DOHH2 (cell line): ENCODE measurements at regions not wholly inside any gene's neighbourhood (a gene's known extent, or its start where the extent isn't known, plus 50 kb on each side); places are given as distances from the start of the nearest gene placed in this dataset.

Experiments used
- H3F3A ChIP-seq: fragments of 200-600 bp; sonication (generic), shearing (Covaris generic); 2 replicates; pipeline ENCODE4 v1.6.0; 2016; ENCODE audit warnings: antibody characterized with exemption, mild to moderate bottlenecking; ENCODE audit not compliant: control insufficient read depth, insufficient read depth
- H3K27ac ChIP-seq: fragments of 200-600 bp; sonication (generic); 2 replicates; pipeline ENCODE4 v1.5.1; 2014; ENCODE audit warnings: low read depth, mild to moderate bottlenecking, low read length, moderate library complexity
- H3K27me3 ChIP-seq: fragments of 200-600 bp; sonication (generic); 2 replicates; pipeline ENCODE4 v1.6.1; 2014; ENCODE audit warnings: mild to moderate bottlenecking, low read length, mixed read lengths; ENCODE audit not compliant: control insufficient read depth
- H3K36me3 ChIP-seq: fragments of 200-600 bp; sonication (generic); 2 replicates; pipeline ENCODE4 v1.6.1; 2014; ENCODE audit warnings: mild to moderate bottlenecking, low read length, moderate library complexity, mixed read lengths; ENCODE audit not compliant: control insufficient read depth
- H3K4me1 ChIP-seq: fragments of 200-600 bp; sonication (generic); 2 replicates; pipeline ENCODE4 v1.6.1; 2014; ENCODE audit warnings: mild to moderate bottlenecking, low read length, mixed read lengths; ENCODE audit not compliant: control insufficient read depth
- H3K4me2 ChIP-seq: fragments of 200-600 bp; sonication (generic); 2 replicates; pipeline ENCODE4 v1.6.0; 2014; ENCODE audit warnings: mild to moderate bottlenecking, low read length, moderate library complexity
- H3K4me3 ChIP-seq: fragments of 200-600 bp; sonication (generic); 2 replicates; pipeline ENCODE4 v1.5.1; 2014; ENCODE audit warnings: mild to moderate bottlenecking, low read length, mixed read lengths
- H3K79me2 ChIP-seq: fragments of 200-600 bp; sonication (generic); 2 replicates; pipeline ENCODE4 v1.6.1; 2014; ENCODE audit warnings: mild to moderate bottlenecking, low read length, mixed read lengths; ENCODE audit not compliant: control insufficient read depth
- H3K9me2 ChIP-seq: fragments of 200-600 bp; sonication (generic); replicated peaks from 2 replicates; pipeline ENCODE4 v1.6.1; 2014; ENCODE audit warnings: mild to moderate bottlenecking, low read length, mixed read lengths; ENCODE audit not compliant: control insufficient read depth
- H3K9me3 ChIP-seq: fragments of 200-600 bp; sonication (generic); 2 replicates; pipeline ENCODE4 v1.6.1; 2014; ENCODE audit warnings: antibody characterized with exemption, low read length, mixed read lengths; ENCODE audit not compliant: control insufficient read depth, insufficient read depth
- H4K20me1 ChIP-seq: fragments of 200-600 bp; sonication (generic); 2 replicates; pipeline ENCODE4 v1.6.0; 2014; ENCODE audit warnings: low read depth, mild to moderate bottlenecking, antibody characterized with exemption, low read length, moderate library complexity; ENCODE audit not compliant: control insufficient read depth, insufficient read depth
- EZH2phosphoT487 ChIP-seq: fragments of 200-600 bp; sonication (generic); IDR thresholded peaks from 2 replicates; pipeline ENCODE4 v1.6.1; 2017; ENCODE audit warnings: borderline replicate concordance, mild to moderate bottlenecking, antibody characterized with exemption, low read length, moderate library complexity, mixed read lengths
- TF ChIP-seq, protein P1 (sequence below): fragments of 200-600 bp; sonication (generic); IDR thresholded peaks from one replicate; pipeline ENCODE4 v1.5.1; 2014; ENCODE audit warnings: antibody characterized with exemption, mild to moderate bottlenecking, low read depth, low read length; ENCODE audit not compliant: poor library complexity, severe bottlenecking

DNA sequence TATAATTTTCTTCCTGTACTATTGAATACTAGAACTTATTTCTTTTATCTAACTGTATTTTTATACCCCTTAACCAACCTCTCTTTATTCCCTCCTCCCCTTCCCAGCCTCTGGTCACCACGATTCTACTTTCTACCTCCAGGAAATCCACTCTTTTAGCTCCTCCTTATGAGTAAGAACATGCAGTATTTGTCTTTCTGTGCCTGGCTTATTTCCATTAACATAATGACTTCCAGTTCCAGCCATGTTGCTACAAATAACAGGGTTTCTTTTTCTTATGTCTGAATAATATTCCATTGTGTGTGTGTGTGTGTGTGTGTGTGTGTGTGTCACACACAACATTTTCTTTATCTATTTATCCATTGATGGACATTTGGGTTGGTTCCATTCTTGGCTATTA lies 152.3 kb upstream of the OLIG3 start:
- no peaks in the 10 kb centered on the region for H3K9me2 ChIP-seq
- no peaks in the 10 kb centered on the region; the same call in 1 of the 2 replicates for H3K9me3 ChIP-seq
- H3F3A ChIP-seq = no peaks in the 10 kb centered on the region
- no peak overlapping the region for H3K4me2 ChIP-seq
- TF ChIP-seq EZH2phosphoT487 = no peak
- TF ChIP-seq, protein P1, sequence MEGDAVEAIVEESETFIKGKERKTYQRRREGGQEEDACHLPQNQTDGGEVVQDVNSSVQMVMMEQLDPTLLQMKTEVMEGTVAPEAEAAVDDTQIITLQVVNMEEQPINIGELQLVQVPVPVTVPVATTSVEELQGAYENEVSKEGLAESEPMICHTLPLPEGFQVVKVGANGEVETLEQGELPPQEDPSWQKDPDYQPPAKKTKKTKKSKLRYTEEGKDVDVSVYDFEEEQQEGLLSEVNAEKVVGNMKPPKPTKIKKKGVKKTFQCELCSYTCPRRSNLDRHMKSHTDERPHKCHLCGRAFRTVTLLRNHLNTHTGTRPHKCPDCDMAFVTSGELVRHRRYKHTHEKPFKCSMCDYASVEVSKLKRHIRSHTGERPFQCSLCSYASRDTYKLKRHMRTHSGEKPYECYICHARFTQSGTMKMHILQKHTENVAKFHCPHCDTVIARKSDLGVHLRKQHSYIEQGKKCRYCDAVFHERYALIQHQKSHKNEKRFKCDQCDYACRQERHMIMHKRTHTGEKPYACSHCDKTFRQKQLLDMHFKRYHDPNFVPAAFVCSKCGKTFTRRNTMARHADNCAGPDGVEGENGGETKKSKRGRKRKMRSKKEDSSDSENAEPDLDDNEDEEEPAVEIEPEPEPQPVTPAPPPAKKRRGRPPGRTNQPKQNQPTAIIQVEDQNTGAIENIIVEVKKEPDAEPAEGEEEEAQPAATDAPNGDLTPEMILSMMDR = no peak
- H3K36me3 ChIP-seq = no peaks in the 10 kb centered on the region
- H4K20me1 ChIP-seq = no peaks in the 10 kb centered on the region
- no peak overlapping the region for H3K4me3 ChIP-seq
- no peaks in the 10 kb centered on the region for H3K79me2 ChIP-seq
- H3K27ac ChIP-seq = no peak overlapping the region
- H3K4me1 ChIP-seq = no peaks in the 10 kb centered on the region
- no peaks in the 10 kb centered on the region for H3K27me3 ChIP-seq

DNA sequence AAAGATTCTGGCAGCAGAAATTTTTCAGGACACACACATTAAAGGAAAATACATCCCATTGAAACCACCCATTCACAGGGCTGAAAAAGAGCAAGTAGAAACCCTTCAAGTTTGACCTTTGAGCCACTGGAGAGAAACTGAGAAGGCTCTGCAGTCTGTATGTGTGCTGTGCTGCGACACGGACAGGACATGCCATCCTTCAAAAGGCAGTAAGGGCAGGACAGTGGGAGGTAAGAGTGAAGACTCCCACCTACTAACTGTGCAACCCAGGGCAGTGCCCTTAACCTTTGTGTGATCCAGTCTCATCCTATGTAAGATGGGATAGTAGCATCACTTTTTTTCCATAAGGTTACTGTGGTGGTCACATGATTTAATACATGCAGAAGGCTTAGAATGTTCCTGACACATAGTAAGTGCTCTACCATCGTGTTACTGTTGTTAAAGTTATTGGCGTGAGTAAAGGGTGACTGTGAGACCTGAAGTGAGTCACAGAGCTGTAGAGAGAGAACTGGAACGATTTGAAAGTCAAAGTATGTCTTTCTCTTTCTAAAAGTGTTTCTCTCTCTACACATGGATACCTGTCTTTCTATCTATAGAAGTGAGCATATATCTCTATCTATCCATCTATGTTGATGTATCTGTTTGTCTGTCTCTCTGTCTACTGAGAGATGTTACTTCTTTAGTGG lies 153.7 kb upstream of the OLIG3 start:
- Histone ChIP-seq H3K4me2 (no peak overlapping the region), H3K9me2 (no peaks in the 10 kb centered on the region), H3K79me2 (no peaks in the 10 kb centered on the region), H3K27ac (no peak overlapping the region), H3K27me3 (no peaks in the 10 kb centered on the region), H3K4me3 (no peak overlapping the region), H3K9me3 (no peaks in the 10 kb centered on the region; the same call in 1 of the 2 replicates), H3K36me3 (no peaks in the 10 kb centered on the region), H3K4me1 (no peaks in the 10 kb centered on the region), H3F3A (no peaks in the 10 kb centered on the region), H4K20me1 (no peaks in the 10 kb centered on the region)
- no peak for TF ChIP-seq EZH2phosphoT487
- TF ChIP-seq, protein P1 = no peak

DNA sequence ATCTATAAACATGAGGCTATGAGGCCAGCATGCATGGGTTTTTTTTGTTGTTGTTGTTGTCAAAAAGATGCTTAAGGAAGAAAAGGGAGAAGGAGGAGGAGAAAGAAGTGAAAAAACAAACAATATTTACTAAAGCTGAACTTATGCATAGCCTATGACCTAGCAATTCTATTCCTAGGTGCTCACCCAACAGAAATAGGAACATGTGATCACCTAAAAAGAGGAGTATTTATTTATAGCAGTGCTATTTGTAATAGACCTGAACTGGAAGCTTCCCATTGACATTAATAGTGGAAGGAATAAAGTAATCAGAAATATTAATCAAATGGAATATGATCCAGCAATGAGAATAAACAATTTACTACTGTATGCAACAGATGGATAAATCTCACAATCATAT lies 156.5 kb upstream of the OLIG3 start:
- H3K9me2 ChIP-seq = no peaks in the 10 kb centered on the region
- peaks cover 20% of the 10 kb centered on the region for H3K9me3 ChIP-seq
- H3F3A ChIP-seq = no peaks in the 10 kb centered on the region
- no peaks in the 10 kb centered on the region for H3K36me3 ChIP-seq
- H3K27me3 ChIP-seq = no peaks in the 10 kb centered on the region
- no peak overlapping the region for H3K4me3 ChIP-seq
- H3K4me1 ChIP-seq = no peaks in the 10 kb centered on the region
- H3K4me2 ChIP-seq = no peak overlapping the region
- no peaks in the 10 kb centered on the region for H4K20me1 ChIP-seq
- no peak for TF ChIP-seq EZH2phosphoT487
- TF ChIP-seq, protein P1 = no peak
- H3K27ac ChIP-seq = no peak overlapping the region
- H3K79me2 ChIP-seq = no peaks in the 10 kb centered on the region
